OCI-LY7 (cell line): ENCODE measurements at regions not wholly inside any gene's neighbourhood (a gene's known extent, or its start where the extent isn't known, plus 50 kb on each side); places are given as distances from the start of the nearest gene placed in this dataset.

Source experiments
- EZH2phosphoT487 ChIP-seq: fragments of 200-600 bp; sonication (generic); IDR thresholded peaks from 2 replicates; pipeline ENCODE4 v1.6.1; 2018; ENCODE audit warnings: low read depth, borderline replicate concordance, mild to moderate bottlenecking, mixed run types, antibody characterized with exemption, low read length, moderate library complexity, mixed read lengths
- TF ChIP-seq, protein P1 (sequence below): fragments of 200-600 bp; sonication (generic); conservative IDR thresholded peaks from 2 replicates; pipeline ENCODE4 v1.5.1; 2014; ENCODE audit warnings: mild to moderate bottlenecking, antibody characterized with exemption, low read length, moderate library complexity, mixed read lengths

DNA sequence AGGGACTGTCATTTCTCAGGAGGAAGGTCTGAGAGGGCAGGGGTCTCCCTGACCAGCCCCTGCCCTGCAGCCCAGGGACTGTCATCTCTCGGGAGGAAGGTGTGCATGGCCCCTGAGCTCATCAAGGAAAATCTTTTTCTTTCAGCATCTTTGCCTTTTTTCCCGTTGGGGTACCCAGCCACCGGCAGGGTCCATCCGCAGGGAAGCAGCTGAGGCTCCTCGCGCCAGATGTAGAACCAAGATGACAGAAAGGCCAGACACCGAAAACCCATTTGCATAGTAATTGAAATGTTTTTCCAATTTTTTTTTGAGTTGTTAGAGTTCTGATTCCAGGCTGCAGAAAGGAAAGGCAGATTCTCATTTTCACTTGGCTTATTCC, 613.9 kb downstream of the TBC1D22A start:
- TF ChIP-seq, protein P1, sequence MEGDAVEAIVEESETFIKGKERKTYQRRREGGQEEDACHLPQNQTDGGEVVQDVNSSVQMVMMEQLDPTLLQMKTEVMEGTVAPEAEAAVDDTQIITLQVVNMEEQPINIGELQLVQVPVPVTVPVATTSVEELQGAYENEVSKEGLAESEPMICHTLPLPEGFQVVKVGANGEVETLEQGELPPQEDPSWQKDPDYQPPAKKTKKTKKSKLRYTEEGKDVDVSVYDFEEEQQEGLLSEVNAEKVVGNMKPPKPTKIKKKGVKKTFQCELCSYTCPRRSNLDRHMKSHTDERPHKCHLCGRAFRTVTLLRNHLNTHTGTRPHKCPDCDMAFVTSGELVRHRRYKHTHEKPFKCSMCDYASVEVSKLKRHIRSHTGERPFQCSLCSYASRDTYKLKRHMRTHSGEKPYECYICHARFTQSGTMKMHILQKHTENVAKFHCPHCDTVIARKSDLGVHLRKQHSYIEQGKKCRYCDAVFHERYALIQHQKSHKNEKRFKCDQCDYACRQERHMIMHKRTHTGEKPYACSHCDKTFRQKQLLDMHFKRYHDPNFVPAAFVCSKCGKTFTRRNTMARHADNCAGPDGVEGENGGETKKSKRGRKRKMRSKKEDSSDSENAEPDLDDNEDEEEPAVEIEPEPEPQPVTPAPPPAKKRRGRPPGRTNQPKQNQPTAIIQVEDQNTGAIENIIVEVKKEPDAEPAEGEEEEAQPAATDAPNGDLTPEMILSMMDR = no peak
- no peak for TF ChIP-seq EZH2phosphoT487
